ENCODE measurements at regions not wholly inside any gene's neighbourhood (a gene's known extent, or its start where the extent isn't known, plus 50 kb on each side); places are given as distances from the start of the nearest gene placed in this dataset.
"Not testable (repeated sequence)": the region's sequence is repeated elsewhere in the genome, so short reads cannot be mapped to it uniquely, and the experiment has no call there.

DNA sequence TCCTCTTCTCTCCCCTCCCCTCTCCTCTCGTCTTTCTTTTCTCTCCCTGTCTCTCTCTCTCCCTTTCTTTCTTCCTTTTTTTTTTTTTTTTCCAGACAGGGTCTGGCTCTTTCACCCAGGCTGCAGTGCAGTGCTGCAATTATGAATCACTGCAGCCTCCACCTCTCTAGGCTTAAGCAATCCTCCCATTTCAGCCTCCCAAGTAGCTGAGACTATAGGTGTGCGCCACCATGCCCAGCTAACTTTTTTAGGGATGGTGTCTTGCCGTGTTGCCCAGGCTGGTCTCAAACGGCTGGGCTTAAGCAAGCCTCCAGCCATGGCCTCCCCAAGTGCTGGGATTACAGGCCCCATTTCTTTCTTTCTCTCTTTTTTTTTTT lies 59.9 kb upstream of the NCOA3 start:
- DNase-seq (ENCODE audit: low read depth, low spot score): no peak
- no peaks in the 10 kb centered on the region for H3K27me3 ChIP-seq (ENCODE audit: insufficient read depth, insufficient read length)
- no peak overlapping the region for H3K9ac ChIP-seq (ENCODE audit: insufficient read length, low read depth)

DNA sequence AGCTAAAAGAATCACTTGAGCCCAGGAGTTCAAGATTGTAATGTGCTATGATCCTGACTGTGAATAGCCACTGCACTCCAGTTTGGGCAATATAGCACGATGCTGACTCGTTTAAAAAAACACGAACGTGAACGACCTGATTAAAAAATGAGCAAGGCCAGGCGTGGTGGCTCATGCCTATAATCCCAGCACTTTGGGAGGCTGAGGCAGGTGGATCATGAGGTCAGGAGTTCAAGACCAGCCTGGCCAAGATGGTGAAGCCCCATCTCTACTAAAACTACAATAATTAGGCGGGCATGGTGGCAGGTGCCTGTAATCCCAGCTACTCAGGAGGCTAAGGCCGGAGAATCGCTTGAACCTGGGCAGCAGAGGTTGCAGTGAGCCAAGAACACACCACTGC lies 58.6 kb upstream of the NCOA3 start:
- not testable (repeated sequence) for H3K36me3 ChIP-seq (ENCODE audit: insufficient read depth, insufficient read length, low read length); H3K4me1 ChIP-seq (ENCODE audit: insufficient read depth, insufficient read length); H3K27me3 ChIP-seq (ENCODE audit: insufficient read depth, insufficient read length); DNase-seq (ENCODE audit: low read depth, low spot score); H3K9ac ChIP-seq (ENCODE audit: insufficient read length, low read depth); H3K4me3 ChIP-seq (ENCODE audit: insufficient read length, low read depth); H3K9me3 ChIP-seq (ENCODE audit: insufficient read depth, low read length)

More for the DNA sequence above, 59.9 kb upstream of the NCOA3 start:
- H3K9me3 ChIP-seq (ENCODE audit: insufficient read depth, low read length): no peaks in the 10 kb centered on the region
- H3K4me3 ChIP-seq (ENCODE audit: insufficient read length, low read depth): no peak overlapping the region
- TF ChIP-seq YY1 (IDR thresholded peaks at IDR 0.05; ENCODE audit: insufficient read depth, insufficient read length) (no peak), ZNF274 (IDR thresholded peaks at IDR 0.05; ENCODE audit: low read depth, low read length) (no peak), SUZ12 (IDR thresholded peaks at IDR 0.05; ENCODE audit: extremely low read depth, insufficient read depth, insufficient read length) (no peak)
- H3K4me1 ChIP-seq (ENCODE audit: insufficient read depth, insufficient read length): peaks cover 2% of the 10 kb centered on the region
- H3K36me3 ChIP-seq (ENCODE audit: insufficient read depth, insufficient read length, low read length): no peaks in the 10 kb centered on the region

DNA sequence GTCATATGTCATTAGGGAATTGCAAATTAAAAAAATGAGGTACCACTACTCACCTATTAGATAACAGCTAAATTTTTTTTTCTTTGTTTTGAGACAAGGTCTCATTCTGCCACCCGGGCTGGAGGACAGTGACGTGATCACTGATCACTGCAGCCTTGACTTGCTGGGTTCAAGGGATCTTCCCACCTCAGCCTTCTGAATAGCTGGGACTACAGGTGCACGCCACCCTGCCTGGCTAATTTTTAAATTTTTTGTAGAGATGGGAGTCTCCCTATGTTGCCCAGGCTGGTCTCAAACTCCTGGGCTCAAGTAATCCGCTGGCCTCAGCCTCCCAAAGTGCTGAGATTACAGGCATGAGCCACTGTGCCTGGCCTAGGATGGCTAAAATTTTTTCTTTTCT lies 57.1 kb upstream of the NCOA3 start:
- Histone ChIP-seq H3K36me3 (ENCODE audit: insufficient read depth, insufficient read length, low read length) (no peaks in the 10 kb centered on the region), H3K27me3 (ENCODE audit: insufficient read depth, insufficient read length) (no peaks in the 10 kb centered on the region), H3K4me1 (ENCODE audit: insufficient read depth, insufficient read length) (no peaks in the 10 kb centered on the region), H3K4me3 (ENCODE audit: insufficient read length, low read depth) (no peak overlapping the region), H3K9ac (ENCODE audit: insufficient read length, low read depth) (no peak overlapping the region), H3K9me3 (ENCODE audit: insufficient read depth, low read length) (no peaks in the 10 kb centered on the region)
- TF ChIP-seq YY1 (IDR thresholded peaks at IDR 0.05; ENCODE audit: insufficient read depth, insufficient read length): no peak
- TF ChIP-seq ZNF274 (IDR thresholded peaks at IDR 0.05; ENCODE audit: low read depth, low read length): no peak
- no peak for TF ChIP-seq SUZ12 (IDR thresholded peaks at IDR 0.05; ENCODE audit: extremely low read depth, insufficient read depth, insufficient read length)
- DNase-seq (ENCODE audit: low read depth, low spot score): no peak

DNA sequence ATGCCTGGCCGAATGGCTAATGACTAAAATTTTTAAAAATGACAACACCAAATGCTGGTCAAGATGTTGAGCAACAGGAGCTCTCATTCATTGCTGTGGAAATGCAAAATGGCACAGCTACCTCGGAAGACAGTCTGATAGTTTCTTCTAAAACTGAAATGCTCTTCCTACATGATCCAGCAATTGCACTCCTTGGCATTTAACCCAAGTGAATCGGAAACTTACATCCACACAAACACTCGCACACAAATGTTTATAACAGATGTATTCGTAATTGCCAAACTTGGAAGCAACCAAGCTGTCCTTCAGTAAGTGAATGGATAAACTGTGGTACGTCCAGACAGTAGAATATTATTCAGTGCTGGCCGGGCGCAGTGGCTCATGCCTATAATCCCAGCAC lies 56.4 kb upstream of the NCOA3 start:
- no peak for DNase-seq (ENCODE audit: low read depth, low spot score)
- Histone ChIP-seq H3K27me3 (ENCODE audit: insufficient read depth, insufficient read length) (no peaks in the 10 kb centered on the region), H3K9ac (ENCODE audit: insufficient read length, low read depth) (no peak overlapping the region), H3K4me3 (ENCODE audit: insufficient read length, low read depth) (no peak overlapping the region), H3K4me1 (ENCODE audit: insufficient read depth, insufficient read length) (no peaks in the 10 kb centered on the region), H3K36me3 (ENCODE audit: insufficient read depth, insufficient read length, low read length) (no peaks in the 10 kb centered on the region), H3K9me3 (ENCODE audit: insufficient read depth, low read length) (no peaks in the 10 kb centered on the region)
- TF ChIP-seq ZNF274 (IDR thresholded peaks at IDR 0.05; ENCODE audit: low read depth, low read length) (no peak), SUZ12 (IDR thresholded peaks at IDR 0.05; ENCODE audit: extremely low read depth, insufficient read depth, insufficient read length) (no peak), YY1 (IDR thresholded peaks at IDR 0.05; ENCODE audit: insufficient read depth, insufficient read length) (no peak)

GRCh38 chr20:47447350-47448296 lies 54.1 kb upstream of the NCOA3 start:
- H3K9ac ChIP-seq (ENCODE audit: insufficient read length, low read depth); H3K4me1 ChIP-seq (ENCODE audit: insufficient read depth, insufficient read length); DNase-seq (ENCODE audit: low read depth, low spot score); H3K36me3 ChIP-seq (ENCODE audit: insufficient read depth, insufficient read length, low read length); H3K4me3 ChIP-seq (ENCODE audit: insufficient read length, low read depth); H3K9me3 ChIP-seq (ENCODE audit: insufficient read depth, low read length); H3K27me3 ChIP-seq (ENCODE audit: insufficient read depth, insufficient read length): not testable (repeated sequence)

GRCh38 chr20:47448429-47448828 lies 53.3 kb upstream of the NCOA3 start:
- H3K36me3 ChIP-seq (ENCODE audit: insufficient read depth, insufficient read length, low read length): no peaks in the 10 kb centered on the region
- no peaks in the 10 kb centered on the region for H3K9me3 ChIP-seq (ENCODE audit: insufficient read depth, low read length)
- no peak for DNase-seq (ENCODE audit: low read depth, low spot score)
- H3K9ac ChIP-seq (ENCODE audit: insufficient read length, low read depth): no peak overlapping the region
- no peak for TF ChIP-seq ZNF274 (IDR thresholded peaks at IDR 0.05; ENCODE audit: low read depth, low read length)
- TF ChIP-seq YY1 (IDR thresholded peaks at IDR 0.05; ENCODE audit: insufficient read depth, insufficient read length): no peak
- no peak overlapping the region for H3K4me3 ChIP-seq (ENCODE audit: insufficient read length, low read depth)
- H3K27me3 ChIP-seq (ENCODE audit: insufficient read depth, insufficient read length): no peaks in the 10 kb centered on the region
- H3K4me1 ChIP-seq (ENCODE audit: insufficient read depth, insufficient read length): no peaks in the 10 kb centered on the region

DNA sequence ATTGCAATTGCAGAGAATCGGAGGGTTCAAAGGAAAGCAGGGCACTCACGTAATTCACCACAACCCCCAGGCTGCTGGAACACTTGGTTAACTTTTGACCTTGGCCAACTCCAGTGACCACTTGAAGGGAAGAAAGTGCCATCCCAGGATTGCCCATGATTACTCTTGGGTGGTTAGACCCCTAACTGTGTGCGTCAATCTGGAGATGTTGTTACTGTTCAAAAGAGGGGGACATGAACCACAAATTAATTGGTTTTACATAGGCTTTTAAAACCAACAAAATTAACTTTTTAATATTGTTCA lies 50.1 kb upstream of the NCOA3 start:
- no peak overlapping the region for H3K9ac ChIP-seq (ENCODE audit: insufficient read length, low read depth)
- no peak overlapping the region for H3K4me3 ChIP-seq (ENCODE audit: insufficient read length, low read depth)
- TF ChIP-seq ZNF274 (IDR thresholded peaks at IDR 0.05; ENCODE audit: low read depth, low read length): no peak
- TF ChIP-seq SUZ12 (IDR thresholded peaks at IDR 0.05; ENCODE audit: extremely low read depth, insufficient read depth, insufficient read length): no peak
- TF ChIP-seq YY1 (IDR thresholded peaks at IDR 0.05; ENCODE audit: insufficient read depth, insufficient read length): no peak
- DNase-seq (ENCODE audit: low read depth, low spot score): no peak
- no peaks in the 10 kb centered on the region for H3K9me3 ChIP-seq (ENCODE audit: insufficient read depth, low read length)
- no peaks in the 10 kb centered on the region for H3K36me3 ChIP-seq (ENCODE audit: insufficient read depth, insufficient read length, low read length)
- H3K4me1 ChIP-seq (ENCODE audit: insufficient read depth, insufficient read length): no peaks in the 10 kb centered on the region
- no peaks in the 10 kb centered on the region for H3K27me3 ChIP-seq (ENCODE audit: insufficient read depth, insufficient read length)
